ENCODE measurements at regions not wholly inside any gene's neighbourhood (a gene's known extent, or its start where the extent isn't known, plus 50 kb on each side); places are given as distances from the start of the nearest gene placed in this dataset.

- no peak for DNase-seq (ENCODE audit: low spot score)
Measured at GRCh38 chr7:18414885-18415284, 80.7 kb upstream of the HDAC9 start.

DNA sequence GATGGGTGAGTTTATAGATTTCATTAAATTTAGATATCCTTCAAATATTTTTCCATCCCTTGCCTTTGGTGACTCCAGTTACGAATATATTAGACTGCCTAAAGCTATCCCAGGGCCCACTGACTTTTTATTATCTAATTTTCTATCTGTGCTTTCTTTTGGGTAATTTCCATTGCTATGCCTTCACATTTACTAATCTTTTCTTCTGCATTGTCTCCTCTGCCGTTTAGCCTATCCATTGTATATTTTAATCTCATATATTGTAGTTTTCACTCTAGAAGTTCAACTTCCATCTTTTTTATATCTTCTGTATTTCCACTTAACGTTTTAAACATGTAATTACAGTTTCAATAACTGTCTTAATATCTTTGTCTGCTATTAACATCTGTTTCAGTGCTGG, 78.6 kb upstream of the HDAC9 start:
- no peak for DNase-seq (ENCODE audit: low spot score)

DNA sequence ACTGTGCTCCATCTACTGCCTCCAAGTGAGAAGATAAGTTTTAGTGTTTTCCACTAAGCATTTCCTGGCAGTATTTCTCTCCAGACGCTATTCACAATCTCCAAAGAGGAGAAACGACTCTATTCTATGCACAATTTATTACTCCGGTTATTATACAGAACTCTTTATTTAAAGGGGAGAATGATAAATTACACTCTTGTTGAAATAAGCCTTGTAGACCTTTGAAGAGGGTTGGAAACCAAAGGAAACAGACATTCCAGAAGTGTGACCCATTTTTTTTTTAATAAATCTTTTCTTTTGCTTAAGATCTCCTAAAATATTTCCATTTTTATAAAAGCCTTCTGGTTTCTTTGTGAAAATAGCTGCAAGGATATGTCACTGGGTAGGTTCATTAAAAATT, 76.1 kb upstream of the HDAC9 start:
- DNase-seq (ENCODE audit: low spot score): no peak

- no peak for DNase-seq (ENCODE audit: low spot score)
Measured at GRCh38 chr7:18420108-18420507, 75.4 kb upstream of the HDAC9 start.

DNA sequence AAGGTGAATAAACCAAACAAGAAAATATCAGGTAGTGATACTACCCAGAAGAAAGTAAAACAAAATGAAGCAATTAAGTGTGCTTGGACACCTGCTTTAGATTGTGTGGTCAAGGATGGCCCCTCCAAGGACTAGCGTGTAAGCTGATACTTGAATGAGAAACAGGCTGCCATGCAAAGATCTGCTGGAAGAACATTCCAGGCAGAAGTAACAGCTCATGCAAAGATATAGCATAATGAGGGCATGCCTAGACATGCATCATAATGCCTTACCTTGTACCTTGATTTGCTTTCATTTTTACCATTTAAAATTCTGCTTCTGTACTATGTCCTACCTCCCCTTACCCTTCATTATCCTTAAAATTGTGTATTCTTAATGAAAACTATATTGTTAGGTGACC, 74.8 kb upstream of the HDAC9 start:
- no peak for DNase-seq (ENCODE audit: low spot score)

DNA sequence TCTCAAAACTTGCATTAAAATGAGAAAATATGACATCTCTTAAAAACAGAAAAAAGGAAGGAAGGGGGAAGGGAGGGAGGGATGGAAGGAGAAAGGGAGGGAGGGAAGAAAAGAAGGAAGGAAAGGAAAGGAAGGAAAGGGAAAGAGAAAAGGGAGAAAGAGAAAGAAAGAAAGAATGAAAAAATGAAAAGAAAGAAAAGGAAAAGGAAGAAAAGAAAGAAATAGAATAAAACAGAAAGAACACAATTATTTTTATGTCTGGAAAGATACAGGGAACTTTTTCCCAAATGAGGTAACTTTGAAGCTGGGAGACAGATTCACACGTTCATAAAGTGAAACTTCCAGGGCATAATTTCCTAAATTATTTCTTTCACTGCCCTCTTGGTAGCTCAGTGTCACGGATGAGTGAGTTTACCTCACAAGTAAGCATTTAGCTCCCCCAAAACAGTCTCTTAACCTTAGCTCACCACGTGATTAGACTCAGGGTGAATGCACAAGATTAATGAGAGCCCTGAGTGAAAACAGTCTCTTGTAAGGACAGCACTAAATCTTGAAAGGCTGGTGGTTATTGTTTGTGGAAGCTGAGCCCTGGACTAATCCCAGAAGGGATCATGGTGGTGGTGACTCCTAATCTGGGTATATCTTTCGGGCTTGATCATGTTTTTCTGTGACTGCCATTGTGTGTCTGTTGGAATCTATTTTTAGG, 74.1 kb upstream of the HDAC9 start:
- DNase-seq (ENCODE audit: low spot score): peak; percentile 14

GRCh38 chr7:18425227-18425626, 70.3 kb upstream of the HDAC9 start:
- no peak for DNase-seq (ENCODE audit: low spot score)

- no peak for DNase-seq (ENCODE audit: low spot score)
Measured at GRCh38 chr7:18425838-18426445, 69.6 kb upstream of the HDAC9 start.

- peak; percentile 43 for DNase-seq (ENCODE audit: low spot score)
Measured at GRCh38 chr7:18426564-18427226, 68.9 kb upstream of the HDAC9 start.

- peak; percentile 44 for DNase-seq (ENCODE audit: low spot score)
Measured at GRCh38 chr7:18429547-18429946, 66.0 kb upstream of the HDAC9 start.

DNA sequence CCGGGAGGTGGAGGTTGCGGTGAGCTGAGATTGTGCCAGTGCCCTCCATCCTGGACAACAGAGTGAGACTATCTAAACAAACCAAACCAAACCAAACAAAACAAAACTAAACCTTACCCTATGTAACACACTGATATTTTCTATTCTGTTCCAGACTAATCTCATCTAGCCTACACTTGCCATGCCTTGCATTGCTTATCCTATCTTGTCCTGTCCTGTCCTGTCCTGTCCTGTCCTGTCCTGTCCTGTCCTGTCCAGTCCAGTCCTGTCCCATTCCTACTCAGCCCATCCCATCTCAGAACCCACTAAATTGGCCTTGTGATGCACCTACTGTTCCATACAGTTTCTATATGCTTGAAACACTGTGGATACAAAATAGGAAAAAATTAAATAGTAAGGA, 64.7 kb upstream of the HDAC9 start:
- DNase-seq (ENCODE audit: low spot score): no peak

- DNase-seq (ENCODE audit: low spot score): no peak
Measured at GRCh38 chr7:18434171-18434570, 61.4 kb upstream of the HDAC9 start.

DNA sequence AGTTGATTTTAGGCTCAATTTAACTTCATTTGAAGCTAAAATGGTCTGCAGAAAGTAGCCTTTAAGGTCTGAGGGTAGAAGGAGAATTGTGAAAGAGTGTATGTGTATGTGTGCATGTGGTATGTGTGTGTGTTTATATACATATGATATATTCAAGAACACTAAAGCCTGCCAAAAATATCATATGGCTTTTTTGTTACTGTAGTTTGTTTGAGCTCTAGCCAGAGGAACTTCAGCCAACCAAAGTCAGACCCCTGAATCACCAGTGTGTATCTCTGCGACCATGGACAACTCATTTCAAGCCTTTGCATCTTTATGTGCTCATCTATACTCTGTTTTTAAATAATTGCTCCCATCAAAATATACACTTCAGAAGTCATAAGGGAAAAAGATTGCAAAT, 58.4 kb upstream of the HDAC9 start:
- DNase-seq (ENCODE audit: low spot score): no peak

GRCh38 chr7:18440934-18441333, 54.6 kb upstream of the HDAC9 start:
- no peak for DNase-seq (ENCODE audit: low spot score)

- DNase-seq (ENCODE audit: low spot score): no peak
Measured at GRCh38 chr7:18444826-18445225, 50.7 kb upstream of the HDAC9 start.

- DNase-seq (ENCODE audit: low spot score): no peak
Measured at GRCh38 chr7:18445483-18445882, 50.1 kb upstream of the HDAC9 start.

Data from AG08395 (cell line).